CD4-positive, alpha-beta T cell (primary cell): ENCODE measurements at regions not wholly inside any gene's neighbourhood (a gene's known extent, or its start where the extent isn't known, plus 50 kb on each side); places are given as distances from the start of the nearest gene placed in this dataset.
"Not testable (repeated sequence)": the region's sequence is repeated elsewhere in the genome, so short reads cannot be mapped to it uniquely, and the experiment has no call there.

Experiments
- ATAC-seq: fragments of 200-7000 bp; cut with Tn5 transposase; one replicate; pipeline ENCODE4 v1.10.0; 2022; ENCODE audit warnings: mild to moderate bottlenecking; ENCODE audit not compliant: poor library complexity
- CTCF ChIA-PET: fragments of 350-600 bp; sonication (Branson Sonifier 250); formaldehyde crosslinking; loops from one replicate; lab custom pipeline; 2021; ENCODE audit warnings: antibody characterized with exemption, inconsistent platforms; lab: Charles Lee
- POLR2A ChIA-PET: fragments of 350-600 bp; sonication (Branson Sonifier 250); formaldehyde crosslinking; loops from one replicate; lab custom pipeline; 2021; ENCODE audit warnings: antibody characterized with exemption, inconsistent platforms; lab: Charles Lee
- DNase-seq, 14 experiments: peaks; one replicate each; pipeline ENCODE4 v3.0.0-alpha.2; 2013 to 2020; ENCODE audit warnings: mixed read lengths in 2 of 14
- H3K27ac ChIP-seq, 2 donors: one replicate each; pipeline versions ENCODE4 v1.5.1 to v1.7.0; 2013; ENCODE audit warnings: low read length in 2 of 2, low read depth in 1 of 2, mild to moderate bottlenecking in 1 of 2
- H3K27me3 ChIP-seq, 2 experiments: 1 replicate in 1 of 2; 2 replicates in 1 of 2; pipeline versions ENCODE4 v1.6.1 to v1.7.0; 2013; ENCODE audit warnings: low read length in 2 of 2, control low read depth in 1 of 2, mild to moderate bottlenecking in 1 of 2, moderate library complexity in 1 of 2; ENCODE audit not compliant: insufficient read depth in 2 of 2, control insufficient read depth in 1 of 2
- H3K36me3 ChIP-seq: one replicate; pipeline ENCODE4 v1.6.1; 2013; ENCODE audit warnings: low read length, control low read depth; ENCODE audit not compliant: insufficient read depth
- H3K4me1 ChIP-seq: one replicate; pipeline ENCODE4 v1.6.1; 2013; ENCODE audit warnings: low read length, control low read depth; ENCODE audit not compliant: insufficient read depth
- H3K4me3 ChIP-seq: one replicate; pipeline ENCODE4 v1.5.1; 2013; ENCODE audit warnings: mild to moderate bottlenecking, low read length, moderate library complexity
- H3K9me3 ChIP-seq, 2 experiments: 1 replicate in 1 of 2; 2 replicates in 1 of 2; pipeline versions ENCODE4 v1.6.1 to v1.7.0; 2013; ENCODE audit warnings: low read length in 2 of 2, mild to moderate bottlenecking in 2 of 2, control low read depth in 1 of 2, moderate library complexity in 1 of 2; ENCODE audit not compliant: control insufficient read depth in 1 of 2, insufficient read depth in 1 of 2
- H3K27ac Mint-ChIP-seq: one replicate; pipeline ENCODE4 v1.8.0; 2020; ENCODE audit warnings: mixed read lengths
- H3K27me3 Mint-ChIP-seq: one replicate; pipeline ENCODE4 v1.8.0; 2021; ENCODE audit warnings: mixed read lengths
- H3K36me3 Mint-ChIP-seq: one replicate; pipeline ENCODE4 v1.8.0; 2021; ENCODE audit warnings: low read depth, mixed read lengths
- H3K4me1 Mint-ChIP-seq: one replicate; pipeline ENCODE4 v1.8.0; 2021; ENCODE audit warnings: low read depth, mixed read lengths
- H3K4me3 Mint-ChIP-seq: one replicate; pipeline ENCODE4 v1.8.0; 2020; ENCODE audit warnings: mild to moderate bottlenecking, mixed read lengths
- H3K9me3 Mint-ChIP-seq: one replicate; pipeline ENCODE4 v1.8.0; 2020; ENCODE audit warnings: mixed read lengths
- CTCF ChIP-seq: fragments of 200-600 bp; IDR thresholded peaks from one replicate; pipeline ENCODE4 v1.8.0; 2022; ENCODE audit warnings: antibody characterized with exemption, mild to moderate bottlenecking
- intact Hi-C, 2 experiments: fragments of 100-400 bp; cut with DNase I in 1 of 2; cut with micrococcal nuclease in 1 of 2; formaldehyde crosslinking; loops; one replicate each; pipeline versions ENCODE4 v1.15.1 to v1.9.0; 2023 to 2025; cut with DNase I, micrococcal nuclease

GRCh38 chr9:119873877-119874276 is 504.6 kb upstream of the BRINP1 start:
- no peaks in the 10 kb centered on the region for H3K4me1 ChIP-seq
- H3K27ac ChIP-seq = no peak overlapping the region
- no peaks in the 10 kb centered on the region for H3K9me3 Mint-ChIP-seq
- TF ChIP-seq CTCF = no peak
- H3K27ac Mint-ChIP-seq = no peak overlapping the region
- ChIA-PET POLR2A (no interaction called here), CTCF (no interaction called here)
- intact Hi-C loops = no loop called here
- H3K27me3 Mint-ChIP-seq = no peaks in the 10 kb centered on the region
- H3K4me3 ChIP-seq = no peak overlapping the region
- H3K36me3 ChIP-seq = no peaks in the 10 kb centered on the region
- no peak overlapping the region for H3K4me3 Mint-ChIP-seq
- no peaks in the 10 kb centered on the region for H3K4me1 Mint-ChIP-seq
- H3K27me3 ChIP-seq = peaks cover 0 to 2% of the 10 kb centered on the region in 2 experiments
- peaks cover 0 to 15% of the 10 kb centered on the region in 2 experiments for H3K9me3 ChIP-seq
- no peaks in the 10 kb centered on the region for H3K36me3 Mint-ChIP-seq
- no peak for ATAC-seq
- DNase-seq = no peak

DNA sequence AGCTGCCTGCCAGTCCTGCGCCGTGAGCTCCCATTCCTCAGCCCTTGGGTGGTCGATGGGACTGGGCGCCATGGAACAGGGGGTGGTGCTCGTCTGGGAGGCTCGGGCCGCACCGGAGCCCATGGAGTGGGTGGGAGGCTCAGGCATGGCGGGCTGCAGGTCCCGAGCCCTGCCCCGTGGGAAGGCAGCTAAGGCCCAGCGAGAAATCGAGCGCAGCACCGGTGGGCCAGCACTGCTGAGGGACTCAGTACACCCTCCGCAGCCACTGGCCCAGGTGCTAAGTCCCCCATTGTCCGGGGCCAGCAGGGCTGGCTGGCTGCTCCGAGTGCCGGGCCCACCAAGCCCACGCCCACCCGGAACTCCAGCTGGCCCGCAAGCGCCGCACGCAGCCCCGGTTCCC is 501.0 kb upstream of the BRINP1 start:
- intact Hi-C loops, ATAC-seq, H3K4me3 ChIP-seq, H3K27ac ChIP-seq, H3K27me3 ChIP-seq, CTCF ChIA-PET, H3K36me3 Mint-ChIP-seq, H3K27ac Mint-ChIP-seq, H3K4me1 Mint-ChIP-seq, POLR2A ChIA-PET, H3K4me3 Mint-ChIP-seq, H3K4me1 ChIP-seq, DNase-seq, H3K36me3 ChIP-seq, H3K27me3 Mint-ChIP-seq, H3K9me3 Mint-ChIP-seq: not testable (repeated sequence)
- H3K9me3 ChIP-seq = peaks cover 0 to 26% of the 10 kb centered on the region in 2 experiments

DNA sequence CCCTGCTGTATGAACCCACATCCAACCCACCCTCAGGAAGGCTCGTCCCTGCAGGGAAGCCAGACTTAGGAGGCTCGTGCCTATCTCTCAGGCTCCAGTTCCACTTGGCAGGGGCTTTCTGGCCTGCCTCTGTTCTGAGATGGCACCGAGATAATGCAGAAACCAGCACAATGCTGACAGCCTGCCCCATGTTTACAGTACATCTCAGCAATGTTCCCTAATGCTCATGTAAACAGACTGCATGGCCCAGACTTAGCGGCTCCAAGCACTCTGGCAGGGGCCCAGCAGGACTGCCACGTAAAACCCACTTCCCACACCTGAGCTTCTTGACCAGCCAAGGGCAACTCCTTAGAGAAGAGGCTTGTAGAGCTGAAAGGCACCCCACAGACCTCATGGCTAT is 499.5 kb upstream of the BRINP1 start:
- no peaks in the 10 kb centered on the region for H3K27me3 ChIP-seq
- Mint-ChIP-seq H3K36me3 (no peaks in the 10 kb centered on the region), H3K27ac (no peak overlapping the region), H3K4me3 (no peak overlapping the region), H3K4me1 (no peaks in the 10 kb centered on the region), H3K27me3 (no peaks in the 10 kb centered on the region), H3K9me3 (peaks cover 3% of the 10 kb centered on the region)
- H3K4me1 ChIP-seq = no peaks in the 10 kb centered on the region
- DNase-seq (no peak), ATAC-seq (no peak)
- no peak overlapping the region for H3K4me3 ChIP-seq
- intact Hi-C loops = no loop called here
- no peak for TF ChIP-seq CTCF
- no peak overlapping the region for H3K27ac ChIP-seq
- no peaks in the 10 kb centered on the region for H3K36me3 ChIP-seq
- ChIA-PET CTCF (no interaction called here), POLR2A (no interaction called here)
- peaks cover 0 to 21% of the 10 kb centered on the region in 2 experiments for H3K9me3 ChIP-seq

DNA sequence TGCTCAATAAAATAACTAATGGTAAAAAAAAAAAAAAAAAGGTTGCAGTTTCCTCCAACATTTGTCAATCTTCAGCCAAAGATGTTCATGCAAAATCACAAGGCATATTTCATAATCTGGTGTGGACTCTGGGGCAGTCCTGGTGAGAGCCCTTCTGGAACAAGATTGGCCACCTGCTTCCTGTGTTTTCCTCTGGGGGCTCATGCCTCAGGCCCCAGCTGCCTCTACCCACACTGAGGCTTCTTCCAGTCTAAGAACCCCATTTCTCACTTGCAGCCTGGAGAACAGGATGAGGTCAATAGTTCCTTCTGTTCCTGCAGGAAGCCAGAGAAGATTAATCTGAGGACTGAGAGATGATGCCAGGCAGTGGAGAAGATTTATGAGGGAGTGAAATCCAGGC is 492.6 kb upstream of the BRINP1 start:
- Histone ChIP-seq H3K4me3 (no peak overlapping the region), H3K36me3 (no peaks in the 10 kb centered on the region), H3K27ac (no peak overlapping the region), H3K27me3 (peaks cover 0 to 3% of the 10 kb centered on the region in 2 experiments), H3K9me3 (no peaks in the 10 kb centered on the region), H3K4me1 (no peaks in the 10 kb centered on the region)
- Mint-ChIP-seq H3K9me3 (peaks cover 3% of the 10 kb centered on the region), H3K27ac (no peak overlapping the region), H3K4me1 (no peaks in the 10 kb centered on the region), H3K27me3 (peaks cover 8% of the 10 kb centered on the region), H3K36me3 (no peaks in the 10 kb centered on the region), H3K4me3 (no peak overlapping the region)
- DNase-seq (no peak), ATAC-seq (no peak)
- ChIA-PET CTCF (no interaction called here), POLR2A (no interaction called here)
- no peak for TF ChIP-seq CTCF
- intact Hi-C loops = no loop called here
